Esophagus squamous epithelium (tissue), 4 donors: ENCODE measurements at regions not wholly inside any gene's neighbourhood (a gene's known extent, or its start where the extent isn't known, plus 50 kb on each side); places are given as distances from the start of the nearest gene placed in this dataset.

ENCODE experiments used
- CTCF ChIP-seq, 6 experiments: fragments of 450-650 bp in 4 of 6; fragments of 200-600 bp in 2 of 6; sonication (generic) in 2 of 6; IDR thresholded peaks; one replicate each; pipeline ENCODE4 v1.5.1; 2016 to 2019; ENCODE audit warnings: antibody characterized with exemption in 6 of 6, mild to moderate bottlenecking in 4 of 6, moderate library complexity in 4 of 6
- POLR2A ChIP-seq, 4 donors: fragments of 450-650 bp; IDR thresholded peaks; one replicate each; pipeline ENCODE4 v1.6.1; 2017; ENCODE audit warnings: antibody characterized with exemption in 4 of 4, mild to moderate bottlenecking in 4 of 4, moderate library complexity in 3 of 4

GRCh38 chr7:53252539-53252938 is 217.1 kb downstream of the POM121L12 start:
- no peak for TF ChIP-seq CTCF (IDR thresholded peaks at IDR 0.05)
- TF ChIP-seq POLR2A (IDR thresholded peaks at IDR 0.05) = no peak
